ENCODE measurements at regions not wholly inside any gene's neighbourhood (a gene's known extent, or its start where the extent isn't known, plus 50 kb on each side); places are given as distances from the start of the nearest gene placed in this dataset.

DNA sequence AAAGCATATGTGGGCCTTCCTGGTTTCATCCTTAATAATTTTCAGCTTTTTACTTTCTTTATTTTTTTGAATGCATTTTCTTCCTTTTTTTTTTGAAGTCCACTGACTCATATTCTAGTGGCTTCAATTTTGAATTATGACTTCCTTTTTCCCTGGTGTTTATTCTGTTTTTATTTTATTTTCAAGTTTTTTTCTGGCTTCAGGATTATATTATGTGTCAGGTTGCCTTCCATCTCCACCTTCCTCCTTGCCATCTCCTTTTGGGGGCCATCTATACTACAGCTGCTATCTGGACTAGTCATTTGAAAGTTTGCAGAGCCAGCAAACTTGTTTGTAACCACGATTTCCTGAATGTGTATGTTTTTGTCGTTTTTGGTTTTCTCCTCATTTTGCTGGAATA lies 117.6 kb downstream of the LEPR start:
- Histone ChIP-seq H3K9ac (ENCODE audit: low read depth, low read length, poor library complexity) (no peak overlapping the region), H2BK120ac (ENCODE audit: low read depth, low read length) (no peak overlapping the region), H3K4ac (ENCODE audit: low read length) (no peak overlapping the region), H4K8ac (ENCODE audit: low read depth, low read length) (no peak overlapping the region), H3K4me3 (ENCODE audit: low read length in 2 of 2) (no peak overlapping the region), H2BK15ac (ENCODE audit: low read length) (no peak overlapping the region), H3K14ac (ENCODE audit: low read length) (no peak overlapping the region), H3K9me3 (replicated peaks in 1 of 2; ENCODE audit: control insufficient read depth in 2 of 2, insufficient read depth in 1 of 2, low read depth in 1 of 2, low read length in 2 of 2) (no peaks in the 10 kb centered on the region), H3K4me1 (ENCODE audit: control insufficient read depth in 2 of 2, insufficient read depth in 1 of 2, low read depth in 1 of 2, low read length in 2 of 2) (peaks cover 0 to 4% of the 10 kb centered on the region in 2 donors), H3K27ac (replicated peaks; ENCODE audit: low read length) (no peak overlapping the region), H3K18ac (ENCODE audit: low read length) (no peak overlapping the region), H3K79me1 (ENCODE audit: low read depth, low read length) (no peaks in the 10 kb centered on the region), H3K23ac (ENCODE audit: low read depth, low read length, poor library complexity) (no peak overlapping the region), H2BK12ac (ENCODE audit: low read length) (no peak overlapping the region), H4K91ac (ENCODE audit: low read depth, low read length, poor library complexity) (no peak overlapping the region), H2AFZ (ENCODE audit: low read length) (no peak overlapping the region), H3K36me3 (replicated peaks in 1 of 2; ENCODE audit: control insufficient read depth in 2 of 2, insufficient read depth in 2 of 2, low read length in 2 of 2) (no peaks in the 10 kb centered on the region), H2BK5ac (ENCODE audit: low read length) (no peak overlapping the region), H3K4me2 (ENCODE audit: insufficient read depth, low read length, poor library complexity, severe bottlenecking) (no peak overlapping the region), H2AK5ac (ENCODE audit: low read depth, low read length) (no peak overlapping the region), H3K27me3 (ENCODE audit: control insufficient read depth in 3 of 3, insufficient read depth in 3 of 3, low read depth in 1 of 3, low read length in 3 of 3) (no peaks in the 10 kb centered on the region)
- DNase-seq (ENCODE audit: low spot score): no peak
- WGBS, 2 donors (ENCODE audit: extremely low coverage in 2 of 2, insufficient read length in 2 of 2, insufficient replicate concordance in 1 of 2): no CpG with 5 or more reads among the region's 2 CpGs

DNA sequence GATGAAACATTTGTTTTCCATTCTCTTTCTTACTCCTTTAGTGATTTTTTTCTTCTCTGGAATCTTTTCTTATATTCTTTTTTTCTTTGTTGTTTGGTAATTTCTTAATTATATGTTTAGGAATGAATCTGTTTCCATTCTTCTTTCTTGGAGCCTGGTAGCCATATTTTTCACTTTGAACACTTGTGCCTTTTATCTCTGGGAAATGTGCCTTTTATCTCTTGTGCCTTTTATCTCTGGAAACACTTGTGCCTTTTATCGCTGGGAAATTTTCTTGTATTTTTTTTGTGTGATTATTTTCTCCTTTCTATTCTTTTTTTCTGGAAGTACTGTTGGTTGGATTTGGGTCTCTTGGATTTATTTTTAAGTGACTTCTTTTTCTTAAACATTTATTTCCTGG lies 118.2 kb downstream of the LEPR start:
- peaks cover 0 to 4% of the 10 kb centered on the region in 2 donors for H3K4me1 ChIP-seq (ENCODE audit: control insufficient read depth in 2 of 2, insufficient read depth in 1 of 2, low read depth in 1 of 2, low read length in 2 of 2)
- H3K36me3 ChIP-seq (replicated peaks in 1 of 2; ENCODE audit: control insufficient read depth in 2 of 2, insufficient read depth in 2 of 2, low read length in 2 of 2): no peaks in the 10 kb centered on the region
- DNase-seq (ENCODE audit: low spot score): no peak
- H2BK12ac ChIP-seq (ENCODE audit: low read length): no peak overlapping the region
- H3K27me3 ChIP-seq (ENCODE audit: control insufficient read depth in 3 of 3, insufficient read depth in 3 of 3, low read depth in 1 of 3, low read length in 3 of 3): no peaks in the 10 kb centered on the region
- no peak overlapping the region for H2BK120ac ChIP-seq (ENCODE audit: low read depth, low read length)
- no CpG with 5 or more reads among the region's 1 CpG for WGBS, 2 donors (ENCODE audit: extremely low coverage in 2 of 2, insufficient read length in 2 of 2, insufficient replicate concordance in 1 of 2)
- H3K9ac ChIP-seq (ENCODE audit: low read depth, low read length, poor library complexity): no peak overlapping the region
- no peak overlapping the region for H3K4me3 ChIP-seq (ENCODE audit: low read length in 2 of 2)
- H4K8ac ChIP-seq (ENCODE audit: low read depth, low read length): no peak overlapping the region
- H3K4me2 ChIP-seq (ENCODE audit: insufficient read depth, low read length, poor library complexity, severe bottlenecking): no peak overlapping the region
- no peak overlapping the region for H3K4ac ChIP-seq (ENCODE audit: low read length)
- H3K79me1 ChIP-seq (ENCODE audit: low read depth, low read length): no peaks in the 10 kb centered on the region
- H3K14ac ChIP-seq (ENCODE audit: low read length): no peak overlapping the region
- no peak overlapping the region for H2AFZ ChIP-seq (ENCODE audit: low read length)
- H2AK5ac ChIP-seq (ENCODE audit: low read depth, low read length): no peak overlapping the region
- no peak overlapping the region for H2BK15ac ChIP-seq (ENCODE audit: low read length)
- H4K91ac ChIP-seq (ENCODE audit: low read depth, low read length, poor library complexity): no peak overlapping the region
- no peak overlapping the region for H2BK5ac ChIP-seq (ENCODE audit: low read length)
- no peak overlapping the region for H3K18ac ChIP-seq (ENCODE audit: low read length)
- H3K9me3 ChIP-seq (replicated peaks in 1 of 2; ENCODE audit: control insufficient read depth in 2 of 2, insufficient read depth in 1 of 2, low read depth in 1 of 2, low read length in 2 of 2): no peaks in the 10 kb centered on the region
- H3K27ac ChIP-seq (replicated peaks; ENCODE audit: low read length): no peak overlapping the region
- no peak overlapping the region for H3K23ac ChIP-seq (ENCODE audit: low read depth, low read length, poor library complexity)

- no CpG with 5 or more reads among the region's 5 CpGs for WGBS, 2 donors (ENCODE audit: extremely low coverage in 2 of 2, insufficient read length in 2 of 2, insufficient replicate concordance in 1 of 2)
- no peak overlapping the region for H4K91ac ChIP-seq (ENCODE audit: low read depth, low read length, poor library complexity)
Observed at GRCh38 chr1:65539266-65540131, 119.0 kb downstream of the LEPR start.

DNA sequence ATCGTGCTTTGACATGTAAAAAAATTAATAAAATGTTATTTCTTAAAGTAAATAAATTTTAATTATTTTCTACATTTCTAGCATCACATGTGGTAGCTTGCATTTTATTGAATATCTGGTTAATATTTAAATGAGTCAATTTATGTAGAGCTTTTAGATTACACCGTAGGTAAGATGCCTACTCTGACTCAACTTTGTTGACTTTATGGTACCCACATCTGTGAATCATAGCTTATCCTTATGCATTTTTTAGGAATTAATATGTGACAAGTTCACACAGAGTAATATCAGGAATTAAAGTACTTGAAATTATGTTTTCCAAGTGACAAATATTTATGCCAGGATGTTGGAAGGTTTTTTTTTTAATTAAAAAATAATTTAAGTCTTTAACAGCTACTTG lies 120.7 kb downstream of the LEPR start:
- H2AK5ac ChIP-seq (ENCODE audit: low read depth, low read length): no peak overlapping the region
- H3K4me1 ChIP-seq (ENCODE audit: control insufficient read depth in 2 of 2, insufficient read depth in 1 of 2, low read depth in 1 of 2, low read length in 2 of 2): peaks cover 0 to under 1% of the 10 kb centered on the region in 2 donors
- no peaks in the 10 kb centered on the region for H3K27me3 ChIP-seq (ENCODE audit: control insufficient read depth in 3 of 3, insufficient read depth in 3 of 3, low read depth in 1 of 3, low read length in 3 of 3)
- DNase-seq (ENCODE audit: low spot score): no peak
- H4K91ac ChIP-seq (ENCODE audit: low read depth, low read length, poor library complexity): no peak overlapping the region
- no peak overlapping the region for H3K14ac ChIP-seq (ENCODE audit: low read length)
- WGBS, 2 donors (ENCODE audit: extremely low coverage in 2 of 2, insufficient read length in 2 of 2, insufficient replicate concordance in 1 of 2): no CpG with 5 or more reads among the region's 2 CpGs
- no peak overlapping the region for H3K4ac ChIP-seq (ENCODE audit: low read length)
- H3K4me2 ChIP-seq (ENCODE audit: insufficient read depth, low read length, poor library complexity, severe bottlenecking): no peak overlapping the region
- no peak overlapping the region for H3K4me3 ChIP-seq (ENCODE audit: low read length in 2 of 2)
- H4K8ac ChIP-seq (ENCODE audit: low read depth, low read length): no peak overlapping the region
- H3K27ac ChIP-seq (replicated peaks; ENCODE audit: low read length): no peak overlapping the region
- no peak overlapping the region for H2AFZ ChIP-seq (ENCODE audit: low read length)
- H2BK15ac ChIP-seq (ENCODE audit: low read length): no peak overlapping the region
- H2BK12ac ChIP-seq (ENCODE audit: low read length): no peak overlapping the region
- no peaks in the 10 kb centered on the region for H3K79me1 ChIP-seq (ENCODE audit: low read depth, low read length)
- no peak overlapping the region for H2BK5ac ChIP-seq (ENCODE audit: low read length)
- no peaks in the 10 kb centered on the region for H3K36me3 ChIP-seq (replicated peaks in 1 of 2; ENCODE audit: control insufficient read depth in 2 of 2, insufficient read depth in 2 of 2, low read length in 2 of 2)
- H3K9me3 ChIP-seq (replicated peaks in 1 of 2; ENCODE audit: control insufficient read depth in 2 of 2, insufficient read depth in 1 of 2, low read depth in 1 of 2, low read length in 2 of 2): no peaks in the 10 kb centered on the region
- no peak overlapping the region for H3K23ac ChIP-seq (ENCODE audit: low read depth, low read length, poor library complexity)
- H3K9ac ChIP-seq (ENCODE audit: low read depth, low read length, poor library complexity): no peak overlapping the region
- no peak overlapping the region for H3K18ac ChIP-seq (ENCODE audit: low read length)
- H2BK120ac ChIP-seq (ENCODE audit: low read depth, low read length): no peak overlapping the region

More at GRCh38 chr1:65539266-65540131, 119.0 kb downstream of the LEPR start:
- H2AK5ac ChIP-seq (ENCODE audit: low read depth, low read length): no peak overlapping the region
- no peak overlapping the region for H3K9ac ChIP-seq (ENCODE audit: low read depth, low read length, poor library complexity)
- H3K4me1 ChIP-seq (ENCODE audit: control insufficient read depth in 2 of 2, insufficient read depth in 1 of 2, low read depth in 1 of 2, low read length in 2 of 2): peaks cover 0 to 4% of the 10 kb centered on the region in 2 donors
- no peak overlapping the region for H4K8ac ChIP-seq (ENCODE audit: low read depth, low read length)
- no peaks in the 10 kb centered on the region for H3K9me3 ChIP-seq (replicated peaks in 1 of 2; ENCODE audit: control insufficient read depth in 2 of 2, insufficient read depth in 1 of 2, low read depth in 1 of 2, low read length in 2 of 2)
- H3K79me1 ChIP-seq (ENCODE audit: low read depth, low read length): no peaks in the 10 kb centered on the region
- H3K4me2 ChIP-seq (ENCODE audit: insufficient read depth, low read length, poor library complexity, severe bottlenecking): no peak overlapping the region
- H3K14ac ChIP-seq (ENCODE audit: low read length): no peak overlapping the region
- no peak overlapping the region for H3K18ac ChIP-seq (ENCODE audit: low read length)
- no peak overlapping the region for H2BK5ac ChIP-seq (ENCODE audit: low read length)
- H3K27ac ChIP-seq (replicated peaks; ENCODE audit: low read length): no peak overlapping the region
- no peak overlapping the region for H2BK12ac ChIP-seq (ENCODE audit: low read length)
- H3K4ac ChIP-seq (ENCODE audit: low read length): no peak overlapping the region
- H2BK120ac ChIP-seq (ENCODE audit: low read depth, low read length): no peak overlapping the region
- H2AFZ ChIP-seq (ENCODE audit: low read length): no peak overlapping the region
- H3K27me3 ChIP-seq (ENCODE audit: control insufficient read depth in 3 of 3, insufficient read depth in 3 of 3, low read depth in 1 of 3, low read length in 3 of 3): no peaks in the 10 kb centered on the region
- H3K36me3 ChIP-seq (replicated peaks in 1 of 2; ENCODE audit: control insufficient read depth in 2 of 2, insufficient read depth in 2 of 2, low read length in 2 of 2): no peaks in the 10 kb centered on the region
- no peak overlapping the region for H2BK15ac ChIP-seq (ENCODE audit: low read length)
- H3K4me3 ChIP-seq (ENCODE audit: low read length in 2 of 2): no peak overlapping the region
- DNase-seq (ENCODE audit: low spot score): no peak
- no peak overlapping the region for H3K23ac ChIP-seq (ENCODE audit: low read depth, low read length, poor library complexity)
